Suppressor macrophage (primary cell): ENCODE measurements at regions not wholly inside any gene's neighbourhood (a gene's known extent, or its start where the extent isn't known, plus 50 kb on each side); places are given as distances from the start of the nearest gene placed in this dataset.
"Not testable (repeated sequence)": the region's sequence is repeated elsewhere in the genome, so short reads cannot be mapped to it uniquely, and the experiment has no call there.

ENCODE experiments used
- DNase-seq, 4 experiments: peaks; one replicate each; pipeline ENCODE4 v3.0.0-alpha.2; 2020 to 2022

- peak; percentile 56 to 90 (median 76) for DNase-seq
Observed at GRCh38 chr12:31906557-31907301, 52.5 kb upstream of the RESF1 start.

GRCh38 chr12:31903025-31903424 is 56.2 kb upstream of the RESF1 start:
- DNase-seq, result no peak

DNA sequence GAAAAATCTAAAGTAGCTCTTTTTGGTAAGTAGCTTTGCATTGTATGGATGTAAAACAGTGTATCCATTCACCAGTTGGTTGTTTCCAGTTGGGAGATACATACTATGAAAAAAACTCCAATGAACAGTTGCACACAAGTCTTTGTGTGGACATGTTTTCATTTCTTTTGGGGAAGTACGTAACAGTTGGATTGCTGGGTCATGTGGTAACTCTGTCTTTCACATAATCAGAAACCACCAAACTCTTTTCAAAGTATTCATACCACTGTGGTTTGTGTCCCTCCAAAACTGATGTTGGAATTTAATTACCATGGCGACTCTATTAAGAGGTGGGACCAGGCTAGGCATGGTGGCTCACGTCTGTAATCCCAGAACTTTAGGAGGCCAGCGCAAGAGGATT is 58.9 kb upstream of the RESF1 start:
- no peak for DNase-seq

DNA sequence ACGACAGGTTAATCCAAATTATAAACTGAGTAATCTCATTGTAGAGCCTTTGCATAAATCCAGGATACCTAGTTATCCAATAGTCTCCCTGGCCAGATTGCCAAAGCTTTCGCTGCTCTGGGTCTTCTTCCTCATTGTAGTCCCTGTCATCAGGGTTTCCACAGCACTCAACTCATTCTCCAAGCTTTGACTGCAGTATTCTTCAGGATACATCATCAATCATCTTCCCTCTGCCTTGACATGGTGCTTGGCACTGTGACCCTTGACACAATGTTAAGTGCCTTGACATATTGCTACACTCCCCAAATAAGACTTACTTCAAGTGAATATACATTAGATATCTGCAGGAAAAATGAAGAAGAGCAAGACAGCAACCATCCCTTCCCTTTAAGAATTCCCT is 60.1 kb upstream of the RESF1 start:
- DNase-seq, result peak; percentile 40 to 60 (median 45)

DNA sequence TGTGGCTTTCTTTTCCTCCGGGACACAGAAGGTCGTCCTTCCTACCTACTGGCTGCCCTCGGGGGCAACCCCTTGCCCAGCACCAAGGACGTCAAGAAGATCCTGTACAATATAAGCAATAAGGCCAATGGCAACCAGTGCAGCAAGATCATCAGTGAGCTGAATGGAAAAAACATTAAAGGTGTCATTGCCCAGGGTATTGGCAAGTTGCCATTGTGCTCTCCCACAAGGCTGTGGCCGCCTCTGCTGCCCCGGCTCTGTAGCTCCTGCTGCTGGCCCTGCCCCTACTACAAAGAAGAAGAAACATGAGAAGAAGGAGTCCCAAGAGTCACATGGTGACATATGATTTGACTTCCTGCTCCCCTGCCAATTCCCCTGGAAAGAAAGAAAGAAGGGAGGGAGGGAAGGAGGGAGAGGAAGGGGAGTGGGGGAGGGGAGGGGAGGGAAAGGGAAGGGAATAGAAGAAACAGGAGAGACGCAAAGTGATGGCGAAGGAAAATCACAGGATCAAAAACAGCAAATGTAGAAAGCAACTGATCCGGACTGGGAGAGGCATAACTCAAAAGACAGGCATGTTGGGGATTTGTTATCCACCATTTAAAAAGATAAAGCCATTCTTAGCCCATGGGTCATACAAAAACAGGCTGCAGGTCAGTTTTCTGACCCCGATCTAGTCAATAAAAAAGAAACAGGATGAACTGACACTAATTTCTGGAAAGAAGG is 61.3 kb upstream of the RESF1 start:
- peak in 3 of 4 experiments; percentile 31 to 35 (median 33) for DNase-seq

DNA sequence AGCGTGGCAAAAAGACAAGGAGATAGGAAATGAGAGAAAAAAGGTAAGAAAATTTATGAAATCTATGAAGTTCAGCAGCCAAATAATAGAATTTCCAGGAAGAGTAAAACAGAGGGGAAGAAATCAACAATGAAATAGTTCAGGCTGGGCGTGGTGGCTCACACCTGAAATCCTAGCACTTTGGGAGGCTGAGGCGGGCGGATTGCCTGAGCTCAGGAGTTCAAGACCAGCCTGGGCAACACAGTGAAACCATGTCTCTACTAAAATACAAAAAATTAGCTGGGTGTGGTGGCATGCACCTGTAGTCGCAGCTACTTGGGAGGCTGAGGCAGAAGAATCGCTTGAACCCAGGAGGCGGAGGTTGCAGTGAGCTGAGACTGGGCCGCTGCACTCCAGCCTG is 62.1 kb upstream of the RESF1 start:
- not testable (repeated sequence) for DNase-seq

DNA sequence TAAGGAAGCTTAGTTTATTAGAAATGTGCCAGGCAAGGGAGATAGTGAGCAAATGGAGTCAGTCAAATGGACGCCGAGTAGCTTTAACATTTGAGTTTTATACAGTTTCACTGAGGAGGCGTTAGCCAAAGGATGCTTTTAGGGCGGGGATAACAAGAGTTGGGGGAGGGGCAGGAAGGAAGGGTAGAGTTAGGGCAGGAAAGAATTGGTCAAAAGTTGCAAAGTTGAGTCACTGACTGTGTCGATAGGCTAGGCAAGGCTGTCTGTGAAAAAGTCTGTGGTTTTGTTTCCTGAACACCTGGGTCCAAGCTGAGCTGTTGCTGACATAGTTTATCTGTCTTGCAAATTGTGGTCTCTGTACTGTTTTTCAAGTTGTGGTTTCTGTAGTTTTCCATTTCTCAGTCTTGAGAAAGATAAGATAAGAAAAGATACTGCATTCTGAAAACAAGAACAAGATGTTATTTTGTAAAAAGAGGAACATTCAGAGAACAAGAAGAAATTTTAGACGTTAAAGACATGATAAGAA is 62.6 kb upstream of the RESF1 start:
- no peak for DNase-seq

GRCh38 chr12:31895449-31896150 is 63.6 kb upstream of the RESF1 start:
- no peak for DNase-seq

GRCh38 chr12:31890295-31891285 is 68.6 kb upstream of the RESF1 start:
- DNase-seq, result peak in 2 of 4 experiments; percentile 25 to 45

DNA sequence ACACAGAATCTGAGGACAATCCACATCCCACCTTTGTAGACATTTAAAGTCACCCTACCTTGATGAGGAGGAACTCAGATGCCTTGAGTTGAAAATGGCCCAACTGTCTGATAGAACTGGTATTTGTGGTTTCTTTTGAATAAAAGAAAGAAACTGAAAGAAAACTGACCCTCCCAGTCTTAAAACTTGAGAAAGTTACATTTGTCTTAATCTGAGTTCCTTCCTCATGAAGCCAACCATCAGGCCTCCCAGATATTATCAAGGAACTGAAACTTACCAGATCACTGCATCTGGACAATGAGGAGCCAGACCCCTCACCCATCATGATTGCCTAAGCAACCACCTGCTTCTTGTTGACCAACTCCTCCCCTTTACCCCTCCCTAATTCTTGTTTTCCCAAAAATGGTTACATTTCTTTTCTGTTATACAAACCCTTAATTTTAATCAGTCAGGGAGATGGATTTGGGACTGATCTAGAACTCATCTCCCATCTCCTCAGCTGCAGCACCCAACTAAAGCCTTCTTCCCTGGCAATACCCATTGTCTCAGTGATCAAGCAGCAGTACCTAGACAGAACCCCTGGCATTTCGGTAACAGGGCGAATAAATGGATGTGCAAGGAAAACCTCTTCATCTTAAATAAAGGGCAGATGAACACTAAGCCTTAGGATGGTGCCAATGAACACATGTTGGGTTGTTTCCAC is 72.0 kb upstream of the RESF1 start:
- peak in 2 of 4 experiments; percentile 13 to 26 for DNase-seq

DNA sequence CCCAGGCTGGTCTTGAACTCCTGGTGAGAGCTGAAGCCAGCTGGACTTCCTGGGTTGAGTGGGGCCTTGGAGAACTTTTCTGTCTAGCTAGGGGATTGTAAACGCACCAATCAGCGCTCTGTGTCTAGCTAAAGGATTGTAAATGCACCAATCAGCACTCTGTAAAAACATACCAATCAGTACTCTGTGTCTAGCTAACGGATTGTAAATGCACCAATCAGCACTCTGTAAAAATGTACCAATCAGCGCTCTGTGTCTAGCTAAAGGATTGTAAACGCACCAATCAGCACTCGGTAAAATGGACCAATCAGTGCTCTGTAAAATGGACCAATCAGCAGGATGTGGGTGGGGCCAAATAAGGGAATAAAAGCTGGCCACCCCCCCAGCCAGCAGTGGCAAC is 76.5 kb upstream of the RESF1 start:
- not testable (repeated sequence) for DNase-seq

GRCh38 chr12:31880340-31880739 is 78.9 kb upstream of the RESF1 start:
- no peak for DNase-seq

- no peak for DNase-seq
Observed at GRCh38 chr12:31877884-31878283, 81.3 kb upstream of the RESF1 start.

DNA sequence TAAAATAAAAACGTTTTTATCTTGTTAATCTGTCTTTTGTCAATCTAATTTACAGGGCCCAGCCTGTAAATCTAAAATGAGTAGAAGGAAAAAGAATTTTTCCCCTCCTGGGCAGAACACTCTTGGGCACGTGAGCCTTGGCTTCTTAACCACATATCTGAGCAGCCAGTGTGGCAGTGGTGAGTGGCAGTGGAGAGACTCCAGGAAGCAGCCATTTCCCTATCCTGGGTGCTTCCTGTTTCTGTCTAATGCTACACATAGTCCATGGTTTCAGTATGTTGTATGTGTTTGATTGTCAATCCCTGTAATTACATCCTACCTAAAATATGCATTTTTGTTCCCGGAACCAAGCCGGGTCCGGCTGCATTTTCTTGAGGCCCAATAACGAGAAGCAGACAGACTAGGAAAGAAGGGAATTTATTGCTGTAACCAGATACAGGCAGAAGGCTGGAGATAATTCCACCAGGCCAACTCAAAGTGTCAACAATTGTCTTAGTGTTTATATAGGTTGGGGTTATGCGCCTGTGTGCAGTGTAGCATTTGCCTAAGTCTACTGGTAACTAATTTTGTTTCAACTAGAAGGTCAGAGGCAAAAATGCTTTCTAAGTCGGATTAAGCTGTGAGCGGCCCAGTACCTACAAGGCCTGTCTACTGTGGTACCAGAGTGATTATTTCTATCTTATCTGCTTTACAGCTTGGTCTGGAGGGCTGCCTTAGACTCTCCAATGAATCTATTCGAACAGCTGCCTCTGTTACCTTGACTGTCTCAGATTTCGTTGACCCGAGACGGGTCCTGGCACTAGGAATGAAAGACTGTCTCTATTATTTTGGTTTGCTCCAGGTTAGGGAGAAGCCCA is 82.4 kb upstream of the RESF1 start:
- DNase-seq, result peak; percentile 63 to 80 (median 77)

DNA sequence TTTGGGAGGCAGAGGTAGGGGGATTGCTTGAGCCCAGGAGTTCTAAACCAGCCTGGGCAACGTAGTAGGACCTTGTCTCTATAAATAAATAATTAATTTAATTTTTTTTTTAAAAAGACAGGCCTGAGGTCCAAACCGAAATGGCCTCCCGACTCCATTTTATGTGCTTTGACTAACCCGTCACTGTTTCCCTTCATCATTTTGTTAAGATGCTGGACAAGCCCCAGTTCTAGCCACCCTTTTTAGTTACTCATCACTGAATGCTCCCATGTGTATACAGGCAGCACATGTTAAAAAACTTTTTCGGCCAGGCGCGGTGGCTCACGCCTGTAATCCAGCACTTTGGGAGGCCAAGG is 83.6 kb upstream of the RESF1 start:
- DNase-seq, result no peak

DNA sequence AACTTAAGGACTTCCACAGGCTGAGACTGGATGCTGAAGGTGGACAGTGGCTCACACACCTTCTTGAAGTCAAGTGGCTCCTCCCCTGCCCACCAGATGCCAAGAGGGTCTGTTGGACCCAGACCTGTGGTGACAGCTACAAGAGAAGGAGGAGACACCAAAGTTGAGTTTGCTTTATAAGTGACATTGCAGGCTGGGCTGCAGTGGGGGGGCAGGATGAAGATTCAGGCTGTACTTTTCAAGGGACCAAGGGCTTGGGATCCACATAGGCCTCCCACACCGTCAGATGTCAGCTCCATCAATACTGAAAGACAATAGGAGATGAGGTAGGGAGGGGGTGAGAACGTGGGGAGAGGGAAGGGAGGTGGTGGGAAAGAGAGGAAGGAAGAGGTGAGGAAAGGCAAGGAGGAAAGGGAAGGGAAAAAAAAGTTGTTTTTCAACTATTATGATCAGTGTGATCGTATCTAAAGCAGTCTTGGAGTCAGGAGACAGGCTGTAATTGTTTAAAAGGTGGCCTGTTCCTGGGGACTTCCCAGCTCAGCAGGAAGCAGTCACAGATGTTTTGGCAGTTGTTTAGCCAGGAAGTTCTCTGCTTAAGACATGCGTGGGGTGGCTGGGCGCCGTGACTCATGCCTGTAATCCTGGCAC is 84.1 kb upstream of the RESF1 start:
- peak; percentile 71 to 87 (median 82) for DNase-seq

DNA sequence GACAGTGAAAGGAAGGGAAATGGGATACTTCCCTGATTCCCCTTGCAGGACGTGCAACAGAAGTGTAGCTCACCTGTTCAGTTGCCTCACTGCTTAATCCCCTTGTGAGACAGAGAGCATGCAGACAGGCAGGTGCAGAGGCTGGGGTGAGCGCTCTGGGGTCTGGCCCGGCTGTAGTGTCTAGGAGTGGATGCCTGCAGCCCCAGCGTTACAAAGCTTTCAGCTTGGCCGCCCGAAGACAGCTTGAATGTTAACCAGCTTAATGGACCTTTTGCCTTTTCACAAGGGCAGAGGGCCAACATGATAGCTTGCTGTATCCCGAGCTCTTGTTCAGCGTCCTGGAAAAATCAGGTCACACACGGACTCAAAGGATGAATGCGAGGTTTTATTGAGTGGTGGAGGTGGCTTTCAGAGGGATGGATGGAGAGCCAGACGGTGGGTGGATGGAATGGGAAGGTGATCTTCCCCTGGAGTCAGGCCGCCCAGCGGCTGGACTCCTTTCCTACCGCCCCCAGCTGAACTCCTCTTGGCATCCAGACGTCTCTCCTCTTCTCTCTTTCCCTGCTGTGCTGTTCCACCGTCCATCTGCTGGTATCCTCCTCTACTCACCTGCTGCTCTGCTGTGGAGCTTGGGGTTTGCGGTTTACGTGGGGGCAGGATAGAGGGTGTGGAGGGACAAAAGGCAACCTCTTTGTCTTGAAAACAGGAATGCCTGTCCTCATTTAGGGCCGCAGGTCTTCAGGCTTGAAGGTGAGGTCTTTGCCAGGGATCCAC is 86.2 kb upstream of the RESF1 start:
- no peak for DNase-seq

DNA sequence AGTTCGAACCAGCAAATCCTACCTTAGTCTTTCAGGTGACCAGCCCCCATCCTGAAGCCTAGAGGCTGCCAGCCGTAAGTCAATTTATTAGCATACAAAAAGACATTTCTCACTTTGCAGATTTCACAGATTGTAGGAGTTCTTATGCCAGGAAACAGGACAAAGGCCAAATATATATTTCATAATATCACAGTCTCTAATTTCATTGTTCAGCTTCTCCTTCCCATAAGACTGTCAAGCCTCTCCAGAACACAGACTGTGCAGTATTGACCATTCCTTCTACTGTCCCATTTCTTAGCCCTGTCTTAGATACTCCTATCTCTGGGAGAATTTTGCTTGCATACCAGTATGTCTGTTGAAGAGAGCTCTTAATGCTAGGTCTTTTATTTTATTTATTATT is 89.2 kb upstream of the RESF1 start:
- DNase-seq, result peak in 2 of 4 experiments; percentile 14 to 38

DNA sequence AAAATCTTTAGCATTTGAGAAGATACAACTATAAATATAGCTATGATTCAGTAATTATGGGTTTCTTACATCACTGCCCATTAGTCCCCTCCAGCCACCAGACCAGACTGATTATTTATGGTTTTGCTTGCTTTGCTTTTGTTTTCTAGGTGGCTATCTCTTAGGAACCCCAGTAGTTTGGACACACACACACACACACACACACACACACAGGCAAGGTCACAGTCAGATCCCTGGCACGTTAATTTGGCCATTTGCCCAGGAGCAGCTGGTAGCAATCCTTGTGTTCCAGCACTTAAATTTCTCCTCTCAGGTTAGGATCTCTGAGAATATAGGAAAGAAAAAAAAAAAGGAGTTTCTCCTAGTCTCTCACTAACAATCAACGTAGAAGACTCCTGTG is 90.2 kb upstream of the RESF1 start:
- DNase-seq, result no peak
